Upper lobe of left lung (tissue), 4 donors: ENCODE measurements at regions not wholly inside any gene's neighbourhood (a gene's known extent, or its start where the extent isn't known, plus 50 kb on each side); places are given as distances from the start of the nearest gene placed in this dataset.

Source experiments
- POLR2A ChIP-seq, 4 donors: fragments of 450-650 bp; IDR thresholded peaks; one replicate each; pipeline ENCODE4 v1.5.1; 2016 to 2017; ENCODE audit warnings: antibody characterized with exemption in 4 of 4, mild to moderate bottlenecking in 2 of 4
- TF ChIP-seq, protein P1 (sequence below), 6 experiments: fragments of 450-650 bp in 4 of 6; fragments of 200-600 bp in 2 of 6; sonication (generic) in 2 of 6; IDR thresholded peaks; one replicate each; pipeline ENCODE4 v1.5.1; 2016 to 2019; ENCODE audit warnings: antibody characterized with exemption in 6 of 6

DNA sequence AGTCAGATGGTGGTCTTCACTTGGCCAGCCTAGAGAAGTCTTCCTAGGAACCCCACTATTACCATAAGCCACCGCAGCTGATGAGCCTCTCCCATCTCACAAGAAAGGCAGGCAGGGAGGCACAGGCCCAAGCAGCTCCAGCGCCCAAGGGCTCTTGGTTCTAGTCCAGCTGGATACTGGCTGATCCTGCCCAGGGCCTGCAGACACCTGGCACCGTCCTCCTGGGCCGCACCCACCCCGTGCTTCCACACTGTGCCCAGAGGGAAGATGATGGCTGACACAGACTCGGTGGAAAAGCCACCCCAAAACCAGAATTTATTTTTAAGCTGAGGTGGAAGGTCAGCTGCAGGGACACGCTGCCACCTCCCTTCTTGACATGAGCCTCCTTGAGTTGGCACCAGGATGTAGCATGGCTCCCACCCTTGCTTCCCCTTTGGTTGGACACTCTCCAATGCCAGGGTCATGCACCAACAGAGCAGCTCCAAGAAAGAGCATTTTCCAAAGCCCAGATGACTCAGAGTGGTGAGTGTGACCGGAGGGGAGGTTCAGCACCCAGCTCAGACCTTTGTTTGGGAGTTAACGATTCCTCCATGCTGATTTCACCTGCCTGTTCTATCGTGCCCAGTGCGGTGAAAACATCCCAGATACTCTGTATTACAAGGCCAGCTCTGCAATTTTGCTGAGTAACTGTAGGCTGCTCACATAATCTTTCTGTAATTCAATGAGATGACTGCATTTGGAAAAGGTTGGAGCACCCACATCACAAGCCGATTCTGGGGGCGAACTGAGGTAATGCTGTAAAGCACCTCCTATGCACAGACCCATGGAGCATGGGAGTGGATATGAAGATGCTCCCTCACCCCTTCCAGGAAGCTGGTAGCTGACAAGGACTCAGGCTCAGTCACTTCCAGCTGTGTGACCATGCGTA, 63.1 kb upstream of the SLC2A1 start:
- TF ChIP-seq POLR2A (IDR thresholded peaks at IDR 0.05) = no peak
- TF ChIP-seq, protein P1, sequence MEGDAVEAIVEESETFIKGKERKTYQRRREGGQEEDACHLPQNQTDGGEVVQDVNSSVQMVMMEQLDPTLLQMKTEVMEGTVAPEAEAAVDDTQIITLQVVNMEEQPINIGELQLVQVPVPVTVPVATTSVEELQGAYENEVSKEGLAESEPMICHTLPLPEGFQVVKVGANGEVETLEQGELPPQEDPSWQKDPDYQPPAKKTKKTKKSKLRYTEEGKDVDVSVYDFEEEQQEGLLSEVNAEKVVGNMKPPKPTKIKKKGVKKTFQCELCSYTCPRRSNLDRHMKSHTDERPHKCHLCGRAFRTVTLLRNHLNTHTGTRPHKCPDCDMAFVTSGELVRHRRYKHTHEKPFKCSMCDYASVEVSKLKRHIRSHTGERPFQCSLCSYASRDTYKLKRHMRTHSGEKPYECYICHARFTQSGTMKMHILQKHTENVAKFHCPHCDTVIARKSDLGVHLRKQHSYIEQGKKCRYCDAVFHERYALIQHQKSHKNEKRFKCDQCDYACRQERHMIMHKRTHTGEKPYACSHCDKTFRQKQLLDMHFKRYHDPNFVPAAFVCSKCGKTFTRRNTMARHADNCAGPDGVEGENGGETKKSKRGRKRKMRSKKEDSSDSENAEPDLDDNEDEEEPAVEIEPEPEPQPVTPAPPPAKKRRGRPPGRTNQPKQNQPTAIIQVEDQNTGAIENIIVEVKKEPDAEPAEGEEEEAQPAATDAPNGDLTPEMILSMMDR (IDR thresholded peaks at IDR 0.05) = no peak
